ENCODE measurements at regions not wholly inside any gene's neighbourhood (a gene's known extent, or its start where the extent isn't known, plus 50 kb on each side); places are given as distances from the start of the nearest gene placed in this dataset.

GRCh38 chr5:101838435-101838834 is 457.6 kb downstream of the SLCO4C1 start:
- Histone ChIP-seq H3K36me3 (ENCODE audit: control insufficient read depth, insufficient read depth, low read length) (no peaks in the 10 kb centered on the region), H3K27me3 (ENCODE audit: control insufficient read depth, insufficient read depth, low read length) (no peaks in the 10 kb centered on the region), H3K4me3 (ENCODE audit: low read depth, low read length) (no peak overlapping the region)
- DNase-seq (ENCODE audit: low read depth) (no peak), FAIRE-seq (no peak)
- no peak for TF ChIP-seq CTCF (IDR thresholded peaks at IDR 0.05; ENCODE audit: insufficient read depth, low read length, severe bottlenecking)

- no peak overlapping the region for H3K4me3 ChIP-seq (ENCODE audit: low read depth, low read length)
- DNase-seq (ENCODE audit: low read depth) (no peak), FAIRE-seq (no peak)
- H3K27me3 ChIP-seq (ENCODE audit: control insufficient read depth, insufficient read depth, low read length) = no peaks in the 10 kb centered on the region
- TF ChIP-seq CTCF (IDR thresholded peaks at IDR 0.05; ENCODE audit: insufficient read depth, low read length, severe bottlenecking) = no peak
- H3K36me3 ChIP-seq (ENCODE audit: control insufficient read depth, insufficient read depth, low read length) = no peaks in the 10 kb centered on the region
Observed at GRCh38 chr5:101829255-101829654, 466.8 kb downstream of the SLCO4C1 start.

- H3K27me3 ChIP-seq (ENCODE audit: control insufficient read depth, insufficient read depth, low read length) = no peaks in the 10 kb centered on the region
- DNase-seq (ENCODE audit: low read depth) = no peak
- no peak for TF ChIP-seq CTCF (IDR thresholded peaks at IDR 0.05; ENCODE audit: insufficient read depth, low read length, severe bottlenecking)
- H3K4me3 ChIP-seq (ENCODE audit: low read depth, low read length) = no peak overlapping the region
- no peaks in the 10 kb centered on the region for H3K36me3 ChIP-seq (ENCODE audit: control insufficient read depth, insufficient read depth, low read length)
- FAIRE-seq = no peak
Observed at GRCh38 chr5:101811466-101811865, 484.6 kb downstream of the SLCO4C1 start.

- DNase-seq (ENCODE audit: low read depth) = no peak
- no peaks in the 10 kb centered on the region for H3K36me3 ChIP-seq (ENCODE audit: control insufficient read depth, insufficient read depth, low read length)
- no peak overlapping the region for H3K4me3 ChIP-seq (ENCODE audit: low read depth, low read length)
- H3K27me3 ChIP-seq (ENCODE audit: control insufficient read depth, insufficient read depth, low read length) = no peaks in the 10 kb centered on the region
- FAIRE-seq = no peak
- TF ChIP-seq CTCF (IDR thresholded peaks at IDR 0.05; ENCODE audit: insufficient read depth, low read length, severe bottlenecking) = no peak
Observed at GRCh38 chr5:101806410-101806809, 489.7 kb downstream of the SLCO4C1 start.

GRCh38 chr5:101796427-101796826 is 499.7 kb downstream of the SLCO4C1 start:
- H3K36me3 ChIP-seq (ENCODE audit: control insufficient read depth, insufficient read depth, low read length) = no peaks in the 10 kb centered on the region
- DNase-seq (ENCODE audit: low read depth) (no peak), FAIRE-seq (no peak)
- no peak for TF ChIP-seq CTCF (IDR thresholded peaks at IDR 0.05; ENCODE audit: insufficient read depth, low read length, severe bottlenecking)
- H3K27me3 ChIP-seq (ENCODE audit: control insufficient read depth, insufficient read depth, low read length) = no peaks in the 10 kb centered on the region
- H3K4me3 ChIP-seq (ENCODE audit: low read depth, low read length) = no peak overlapping the region

GRCh38 chr5:101788797-101789196 is 507.3 kb downstream of the SLCO4C1 start:
- FAIRE-seq = no peak
- H3K27me3 ChIP-seq (ENCODE audit: control insufficient read depth, insufficient read depth, low read length) = no peaks in the 10 kb centered on the region
- H3K4me3 ChIP-seq (ENCODE audit: low read depth, low read length) = no peak overlapping the region
- H3K36me3 ChIP-seq (ENCODE audit: control insufficient read depth, insufficient read depth, low read length) = no peaks in the 10 kb centered on the region
- TF ChIP-seq CTCF (IDR thresholded peaks at IDR 0.05; ENCODE audit: insufficient read depth, low read length, severe bottlenecking) = no peak
- DNase-seq (ENCODE audit: low read depth) = no peak

Measured in bronchial epithelial cell (primary cell).